Stomach (tissue), 4 donors: ENCODE measurements at regions not wholly inside any gene's neighbourhood (a gene's known extent, or its start where the extent isn't known, plus 50 kb on each side); places are given as distances from the start of the nearest gene placed in this dataset.

Experiments
- POLR2A ChIP-seq, 4 donors: fragments of 450-650 bp; IDR thresholded peaks; one replicate each; pipeline ENCODE4 v1.6.1; 2016; ENCODE audit warnings: antibody characterized with exemption in 4 of 4, control low read depth in 2 of 4, mild to moderate bottlenecking in 1 of 4, moderate library complexity in 1 of 4
- POLR2AphosphoS5 ChIP-seq, 3 donors: sonication (generic); formaldehyde crosslinking; IDR thresholded peaks; one replicate each; pipeline ENCODE4 v1.6.1; 2016; ENCODE audit warnings: antibody characterized with exemption in 3 of 3
- TF ChIP-seq, protein P1 (sequence below), 7 experiments: fragments of 450-650 bp in 4 of 7; fragments of 200-600 bp in 3 of 7; sonication (generic) in 3 of 7; IDR thresholded peaks; one replicate each; pipeline ENCODE4 v1.5.1; 2016 to 2019; ENCODE audit warnings: antibody characterized with exemption in 7 of 7, control low read depth in 2 of 7, mild to moderate bottlenecking in 1 of 7

DNA sequence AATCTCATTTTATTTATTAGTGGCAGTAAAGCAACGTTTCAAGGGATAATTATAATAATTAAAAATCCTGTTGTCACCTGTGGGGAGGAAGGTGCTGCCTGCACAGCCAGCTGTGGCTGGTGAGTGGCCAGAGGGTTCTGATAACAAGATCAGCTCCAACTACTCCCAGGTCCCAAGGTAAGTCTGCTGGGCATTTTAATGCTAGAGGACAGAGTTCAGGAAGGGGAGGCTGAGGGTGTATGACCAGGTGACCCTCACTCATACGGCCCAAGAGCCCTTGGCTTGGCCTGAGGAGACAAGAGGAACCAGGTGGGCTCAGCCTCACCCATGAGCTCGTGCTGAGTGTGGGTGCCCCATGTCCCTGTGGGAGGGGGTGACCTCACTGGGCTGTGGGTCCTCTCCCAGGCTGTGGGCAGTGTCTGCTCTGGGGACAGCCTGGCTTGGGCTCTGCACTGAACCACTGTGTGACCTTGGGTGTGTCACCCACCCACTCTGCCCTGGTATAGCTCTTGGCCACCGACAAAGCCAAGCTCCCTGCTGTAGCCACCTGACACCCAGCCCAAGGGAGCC lies 223.8 kb downstream of the PTPRU start:
- no peak for TF ChIP-seq POLR2A (IDR thresholded peaks at IDR 0.05)
- TF ChIP-seq, protein P1, sequence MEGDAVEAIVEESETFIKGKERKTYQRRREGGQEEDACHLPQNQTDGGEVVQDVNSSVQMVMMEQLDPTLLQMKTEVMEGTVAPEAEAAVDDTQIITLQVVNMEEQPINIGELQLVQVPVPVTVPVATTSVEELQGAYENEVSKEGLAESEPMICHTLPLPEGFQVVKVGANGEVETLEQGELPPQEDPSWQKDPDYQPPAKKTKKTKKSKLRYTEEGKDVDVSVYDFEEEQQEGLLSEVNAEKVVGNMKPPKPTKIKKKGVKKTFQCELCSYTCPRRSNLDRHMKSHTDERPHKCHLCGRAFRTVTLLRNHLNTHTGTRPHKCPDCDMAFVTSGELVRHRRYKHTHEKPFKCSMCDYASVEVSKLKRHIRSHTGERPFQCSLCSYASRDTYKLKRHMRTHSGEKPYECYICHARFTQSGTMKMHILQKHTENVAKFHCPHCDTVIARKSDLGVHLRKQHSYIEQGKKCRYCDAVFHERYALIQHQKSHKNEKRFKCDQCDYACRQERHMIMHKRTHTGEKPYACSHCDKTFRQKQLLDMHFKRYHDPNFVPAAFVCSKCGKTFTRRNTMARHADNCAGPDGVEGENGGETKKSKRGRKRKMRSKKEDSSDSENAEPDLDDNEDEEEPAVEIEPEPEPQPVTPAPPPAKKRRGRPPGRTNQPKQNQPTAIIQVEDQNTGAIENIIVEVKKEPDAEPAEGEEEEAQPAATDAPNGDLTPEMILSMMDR (IDR thresholded peaks at IDR 0.05): no peak
- TF ChIP-seq POLR2AphosphoS5 (IDR thresholded peaks at IDR 0.05): no peak
